ENCODE measurements at regions not wholly inside any gene's neighbourhood (a gene's known extent, or its start where the extent isn't known, plus 50 kb on each side); places are given as distances from the start of the nearest gene placed in this dataset.

- DNase-seq (ENCODE audit: extremely low read depth in 1 of 2, low read depth in 1 of 2) = no peak
Observed at GRCh38 chr2:217290467-217290866, 430.6 kb upstream of the TNP1 start.

DNA sequence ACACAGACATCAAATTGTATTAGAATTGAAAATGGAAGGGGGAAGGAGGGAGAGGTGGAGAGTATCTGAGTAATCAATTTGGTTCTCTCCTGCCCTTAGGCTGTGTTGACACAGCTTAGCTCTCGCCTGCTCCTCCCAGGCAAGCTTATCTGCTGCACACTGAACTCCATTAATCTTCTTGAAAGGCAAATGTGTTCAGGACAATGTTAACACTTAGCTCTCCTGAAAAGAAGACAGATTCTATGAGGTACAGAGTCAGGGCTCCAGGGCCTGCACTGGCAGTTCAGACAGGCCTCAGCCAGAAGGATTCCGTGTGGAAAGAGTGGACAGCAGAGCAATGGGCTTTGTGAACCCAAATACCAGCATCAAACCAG is 430.0 kb upstream of the TNP1 start:
- no peak for DNase-seq (ENCODE audit: extremely low read depth in 1 of 2, low read depth in 1 of 2)

DNA sequence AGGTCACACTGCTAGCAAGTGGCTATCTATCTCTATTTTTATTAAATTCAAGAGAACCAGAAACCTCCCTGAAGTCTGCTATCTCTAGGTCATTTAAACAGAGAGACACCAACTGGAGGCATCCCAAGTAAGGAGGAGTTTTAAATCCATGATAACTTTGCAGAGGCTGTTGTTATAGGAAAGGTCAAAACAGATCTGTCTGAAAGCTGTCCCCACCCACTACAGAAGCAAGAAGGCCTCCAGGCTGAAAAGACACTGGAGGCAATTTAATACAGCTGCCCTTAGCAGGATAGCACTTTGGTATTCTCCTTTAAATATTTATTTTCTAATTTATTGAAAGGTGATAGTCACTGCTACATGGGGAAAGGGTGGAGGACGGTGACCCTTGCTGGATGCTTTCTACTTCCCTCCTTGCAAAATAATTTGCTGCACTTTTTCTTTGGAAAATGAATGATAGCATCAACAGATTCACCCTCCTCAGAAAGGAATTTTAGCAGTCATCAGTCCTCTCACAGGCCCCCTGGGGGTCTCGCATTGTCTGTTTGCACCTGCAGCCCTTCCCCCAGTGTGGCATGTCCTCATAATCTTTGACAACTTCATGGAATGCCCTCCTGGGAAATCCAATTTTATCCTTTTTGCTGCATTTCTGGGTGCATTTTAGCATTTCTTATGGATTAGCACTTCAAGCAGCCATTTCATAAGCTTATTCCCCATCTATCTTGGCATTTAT is 429.5 kb upstream of the TNP1 start:
- DNase-seq (ENCODE audit: extremely low read depth in 1 of 2, low read depth in 1 of 2) = no peak

GRCh38 chr2:217288472-217289063 is 428.7 kb upstream of the TNP1 start:
- DNase-seq (ENCODE audit: extremely low read depth in 1 of 2, low read depth in 1 of 2) = no peak

- DNase-seq (ENCODE audit: extremely low read depth in 1 of 2, low read depth in 1 of 2) = no peak
Observed at GRCh38 chr2:217286833-217287232, 427.0 kb upstream of the TNP1 start.

DNA sequence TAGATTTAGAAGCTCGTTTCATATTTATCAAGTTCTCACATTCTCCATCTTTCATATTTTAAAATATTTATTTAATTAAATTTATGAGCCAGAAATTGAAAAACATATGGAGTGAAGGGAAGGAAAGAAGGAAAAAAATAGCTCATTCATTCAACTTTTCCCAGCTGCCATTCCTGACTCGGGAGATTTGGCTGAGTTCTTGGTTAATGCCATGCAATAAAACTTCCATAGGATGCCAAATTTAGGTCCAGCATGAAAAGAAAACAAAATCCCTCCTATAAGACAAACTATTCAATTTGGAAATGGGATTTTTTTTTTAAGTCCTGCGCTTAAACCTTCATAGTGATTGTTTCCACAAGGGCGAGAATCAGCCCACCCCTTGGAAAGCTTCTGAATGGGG is 426.1 kb upstream of the TNP1 start:
- DNase-seq (ENCODE audit: extremely low read depth in 1 of 2, low read depth in 1 of 2) = no peak

GRCh38 chr2:217283460-217283859 is 423.6 kb upstream of the TNP1 start:
- DNase-seq (ENCODE audit: extremely low read depth in 1 of 2, low read depth in 1 of 2) = no peak

DNA sequence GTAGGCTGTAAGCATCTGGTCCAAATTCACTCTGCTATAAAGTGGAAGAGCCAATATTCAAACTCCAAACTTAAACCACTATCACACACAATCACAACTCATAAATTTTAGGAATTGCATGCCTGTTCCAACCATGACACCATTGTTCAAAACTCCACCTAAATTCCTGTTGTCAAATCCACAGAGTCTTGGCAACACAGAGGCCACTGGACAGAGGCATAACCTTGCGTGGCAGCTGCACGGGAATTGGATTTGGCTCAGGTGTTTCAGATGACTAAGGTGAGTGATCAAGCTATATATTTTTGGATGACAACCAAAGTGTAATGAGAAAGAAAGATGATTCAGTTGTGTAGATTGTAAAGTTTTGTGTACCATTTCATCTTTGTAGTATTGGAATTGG is 422.7 kb upstream of the TNP1 start:
- no peak for DNase-seq (ENCODE audit: extremely low read depth in 1 of 2, low read depth in 1 of 2)

DNA sequence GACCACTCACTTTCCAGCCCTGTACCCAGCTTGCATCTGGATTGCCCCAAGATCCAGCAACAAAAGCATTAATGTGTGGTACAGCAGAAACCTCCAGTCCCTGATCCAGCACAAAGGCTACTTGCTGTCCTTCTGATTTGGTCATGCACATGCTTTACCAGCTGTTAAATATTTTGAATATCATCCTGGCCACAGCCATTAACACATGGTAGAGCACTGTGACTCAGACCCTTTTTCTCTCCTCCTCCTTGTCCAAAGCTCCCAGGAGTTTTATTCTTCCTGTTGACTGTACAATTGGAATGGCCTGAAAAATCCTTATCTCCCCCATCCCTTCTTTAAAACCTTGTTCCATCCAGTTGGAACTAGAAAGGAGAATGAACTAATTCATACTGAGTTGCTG is 419.7 kb upstream of the TNP1 start:
- DNase-seq (ENCODE audit: extremely low read depth in 1 of 2, low read depth in 1 of 2) = no peak

DNA sequence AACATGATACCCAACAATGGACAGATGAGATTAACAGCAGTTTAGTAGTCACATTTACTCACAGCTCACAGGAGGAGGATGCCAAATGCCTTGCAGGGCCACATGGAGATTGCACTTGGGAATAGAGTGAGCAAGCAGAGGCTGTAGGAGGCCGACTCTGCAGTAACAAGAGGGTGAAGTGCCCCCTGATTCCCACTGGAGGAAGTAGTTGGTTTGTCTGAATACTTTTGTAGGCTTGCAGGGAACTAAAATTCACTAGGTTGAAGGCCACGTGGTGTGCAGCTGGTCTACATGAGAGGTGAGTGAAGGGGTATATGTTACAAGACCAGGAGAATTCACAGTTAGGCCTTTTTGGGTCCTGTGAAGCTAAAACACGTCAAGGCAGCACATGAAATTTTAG is 419.3 kb upstream of the TNP1 start:
- no peak for DNase-seq (ENCODE audit: extremely low read depth in 1 of 2, low read depth in 1 of 2)

GRCh38 chr2:217277646-217278398 is 418.0 kb upstream of the TNP1 start:
- DNase-seq (ENCODE audit: extremely low read depth in 1 of 2, low read depth in 1 of 2) = no peak

- DNase-seq (ENCODE audit: extremely low read depth in 1 of 2, low read depth in 1 of 2) = no peak
Observed at GRCh38 chr2:217276433-217276832, 416.6 kb upstream of the TNP1 start.

GRCh38 chr2:217275091-217275490 is 415.2 kb upstream of the TNP1 start:
- DNase-seq (ENCODE audit: extremely low read depth in 1 of 2, low read depth in 1 of 2) = no peak

DNA sequence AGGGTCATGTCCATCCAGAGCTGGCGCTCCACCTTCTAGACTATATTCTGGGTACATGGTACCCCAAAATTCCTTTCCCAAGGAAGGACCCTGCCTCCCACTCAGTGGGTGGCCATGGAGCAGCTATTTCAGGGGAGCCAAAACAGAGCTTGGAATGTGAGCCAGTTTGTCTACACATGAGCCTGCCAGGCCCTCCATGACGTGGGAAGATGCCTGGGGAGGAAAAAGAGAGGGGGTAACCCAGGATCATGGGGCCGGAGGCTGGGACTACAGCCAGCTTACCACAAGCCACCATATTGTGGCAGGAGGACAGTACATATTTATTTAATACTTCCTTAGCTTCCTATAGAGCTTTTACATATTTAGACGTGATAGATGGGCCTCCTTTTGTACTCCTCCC is 414.7 kb upstream of the TNP1 start:
- no peak for DNase-seq (ENCODE audit: extremely low read depth in 1 of 2, low read depth in 1 of 2)

DNA sequence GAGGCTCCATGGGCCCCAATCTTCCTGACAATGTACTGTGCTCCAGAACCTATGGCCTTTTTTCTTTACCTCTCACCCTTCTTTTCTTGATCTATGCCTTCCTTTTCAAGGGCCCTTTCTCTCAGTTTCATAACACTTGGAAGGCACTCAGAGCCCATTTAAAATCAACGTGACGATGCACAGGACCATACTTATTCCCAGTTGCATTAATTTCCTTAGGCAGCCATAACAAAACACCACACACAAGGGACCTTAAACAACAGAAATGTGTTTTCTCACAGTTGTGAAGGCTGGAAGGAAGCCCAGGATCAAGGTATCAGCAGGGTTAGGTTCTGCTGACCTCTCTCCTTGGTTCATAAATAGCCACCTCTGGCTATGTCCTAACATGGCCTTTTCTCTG is 414.0 kb upstream of the TNP1 start:
- no peak for DNase-seq (ENCODE audit: extremely low read depth in 1 of 2, low read depth in 1 of 2)

GRCh38 chr2:217273162-217273561 is 413.3 kb upstream of the TNP1 start:
- no peak for DNase-seq (ENCODE audit: extremely low read depth in 1 of 2, low read depth in 1 of 2)

GRCh38 chr2:217271813-217272212 is 411.9 kb upstream of the TNP1 start:
- no peak for DNase-seq (ENCODE audit: extremely low read depth in 1 of 2, low read depth in 1 of 2)

GRCh38 chr2:217270485-217271121 is 410.7 kb upstream of the TNP1 start:
- no peak for DNase-seq (ENCODE audit: extremely low read depth in 1 of 2, low read depth in 1 of 2)

GRCh38 chr2:217269701-217270484 is 410.0 kb upstream of the TNP1 start:
- no peak for DNase-seq (ENCODE audit: extremely low read depth in 1 of 2, low read depth in 1 of 2)

DNA sequence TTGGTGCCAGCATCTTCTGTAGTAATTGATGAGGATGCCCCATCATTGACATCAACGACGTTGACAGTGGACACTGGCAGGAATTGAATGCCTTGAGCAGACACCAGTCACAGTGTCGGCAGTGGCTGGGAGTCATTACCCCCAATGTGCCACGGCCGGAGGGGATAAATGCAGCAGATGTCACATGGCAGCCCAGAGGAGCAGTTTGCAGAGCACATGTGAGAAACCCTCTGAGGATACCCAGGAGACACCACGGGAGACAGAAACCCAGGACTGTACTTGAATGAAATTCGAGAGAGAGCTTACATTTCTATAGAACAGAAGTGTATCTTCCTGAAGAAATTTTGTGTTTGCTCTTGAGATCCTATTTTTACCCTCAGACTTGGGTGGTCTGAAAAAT is 409.1 kb upstream of the TNP1 start:
- DNase-seq (ENCODE audit: extremely low read depth in 1 of 2, low read depth in 1 of 2) = no peak

GRCh38 chr2:217267758-217268157 is 407.9 kb upstream of the TNP1 start:
- no peak for DNase-seq (ENCODE audit: extremely low read depth in 1 of 2, low read depth in 1 of 2)
